RWPE2 (cell line): ENCODE measurements at regions not wholly inside any gene's neighbourhood (a gene's known extent, or its start where the extent isn't known, plus 50 kb on each side); places are given as distances from the start of the nearest gene placed in this dataset.
"Not testable (repeated sequence)": the region's sequence is repeated elsewhere in the genome, so short reads cannot be mapped to it uniquely, and the experiment has no call there.

ENCODE experiments used
- ATAC-seq: fragments of 200-7000 bp; cut with Tn5 transposase; 3 replicates; pipeline ENCODE4 v1.9.1; 2021; ENCODE audit warnings: low read depth
- DNase-seq: peaks from one replicate; pipeline ENCODE4 v3.0.0-alpha.2; 2020; ENCODE audit warnings: low spot score
- H3K27ac ChIP-seq: fragments of 450-650 bp; 2 replicates; pipeline ENCODE4 v1.5.1; 2017; ENCODE audit warnings: mild to moderate bottlenecking; ENCODE audit not compliant: poor library complexity, severe bottlenecking
- H3K27me3 ChIP-seq: fragments of 250-450 bp; sonication (Bioruptor Pico); 2 replicates; pipeline ENCODE4 v1.5.1; 2021; ENCODE audit warnings: mild to moderate bottlenecking, moderate library complexity; ENCODE audit not compliant: insufficient read depth, poor library complexity, severe bottlenecking
- H3K36me3 ChIP-seq: fragments of 250-450 bp; sonication (Bioruptor Pico); 2 replicates; pipeline ENCODE4 v1.5.1; 2020; ENCODE audit warnings: low read depth, mild to moderate bottlenecking, moderate library complexity
- H3K4me1 ChIP-seq: fragments of 250-450 bp; sonication (Bioruptor Pico); 2 replicates; pipeline ENCODE4 v1.5.1; 2021; ENCODE audit warnings: mild to moderate bottlenecking, moderate library complexity; ENCODE audit not compliant: insufficient read depth, poor library complexity, severe bottlenecking
- H3K4me3 ChIP-seq: fragments of 250-450 bp; sonication (Bioruptor Pico); 2 replicates; pipeline ENCODE4 v1.5.1; 2021; ENCODE audit warnings: mild to moderate bottlenecking, moderate library complexity; ENCODE audit not compliant: severe bottlenecking
- H3K9me3 ChIP-seq: fragments of 250-450 bp; sonication (Bioruptor Pico); 2 replicates; pipeline ENCODE4 v1.5.1; 2021; ENCODE audit warnings: mild to moderate bottlenecking, moderate library complexity; ENCODE audit not compliant: severe bottlenecking
- CTCF ChIP-seq: fragments of 450-650 bp; IDR thresholded peaks from one replicate; pipeline ENCODE4 v1.5.1; 2017; ENCODE audit warnings: mild to moderate bottlenecking, moderate library complexity; ENCODE audit not compliant: poor library complexity, severe bottlenecking

GRCh38 chr9:3647652-3648051, 121.9 kb upstream of the RFX3 start:
- no peak overlapping the region for H3K27ac ChIP-seq
- H3K9me3 ChIP-seq, result no peaks in the 10 kb centered on the region
- no peaks in the 10 kb centered on the region for H3K36me3 ChIP-seq
- no peak overlapping the region for H3K4me3 ChIP-seq
- no peaks in the 10 kb centered on the region for H3K27me3 ChIP-seq
- no peaks in the 10 kb centered on the region for H3K4me1 ChIP-seq
- ATAC-seq (no peak), DNase-seq (no peak)
- no peak for TF ChIP-seq CTCF

- DNase-seq (no peak), ATAC-seq (no peak)
- no peak for TF ChIP-seq CTCF
- Histone ChIP-seq H3K9me3 (no peaks in the 10 kb centered on the region), H3K4me1 (no peaks in the 10 kb centered on the region), H3K4me3 (no peak overlapping the region), H3K27ac (no peak overlapping the region), H3K36me3 (no peaks in the 10 kb centered on the region), H3K27me3 (no peaks in the 10 kb centered on the region)
Observed at GRCh38 chr9:3646226-3646625, 120.4 kb upstream of the RFX3 start.

GRCh38 chr9:3642075-3642474, 116.3 kb upstream of the RFX3 start:
- not testable (repeated sequence) for H3K27me3 ChIP-seq, ATAC-seq, DNase-seq, H3K4me3 ChIP-seq, H3K27ac ChIP-seq, H3K4me1 ChIP-seq, H3K36me3 ChIP-seq, H3K9me3 ChIP-seq

DNA sequence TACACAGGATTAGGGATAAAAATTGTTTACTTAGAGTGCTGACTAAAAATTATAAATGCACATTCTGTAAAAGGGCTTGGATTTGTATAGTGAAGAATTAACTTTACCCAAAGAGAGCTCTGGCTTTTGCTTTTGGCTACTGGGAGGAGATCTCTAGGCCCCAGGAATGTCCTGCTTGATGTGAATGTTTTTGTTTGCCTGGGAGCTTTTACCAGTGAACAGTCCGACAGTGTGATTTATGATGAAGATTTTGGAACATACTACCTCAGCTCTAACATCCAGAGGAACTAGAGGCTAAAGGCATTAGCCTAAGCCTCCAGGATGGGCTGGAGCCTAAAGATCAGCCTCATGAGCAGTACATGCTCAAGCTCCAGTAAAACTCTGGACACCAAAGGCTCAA, 103.7 kb upstream of the RFX3 start:
- no peak for DNase-seq
- no peak for ATAC-seq
- TF ChIP-seq CTCF, result no peak
- H3K4me3 ChIP-seq, result no peak overlapping the region
- H3K27ac ChIP-seq, result no peak overlapping the region
- no peaks in the 10 kb centered on the region for H3K36me3 ChIP-seq
- H3K9me3 ChIP-seq, result no peaks in the 10 kb centered on the region
- H3K4me1 ChIP-seq, result no peaks in the 10 kb centered on the region
- no peaks in the 10 kb centered on the region for H3K27me3 ChIP-seq

- Histone ChIP-seq H3K4me1 (no peaks in the 10 kb centered on the region), H3K9me3 (no peaks in the 10 kb centered on the region), H3K4me3 (no peak overlapping the region), H3K27ac (no peak overlapping the region), H3K27me3 (no peaks in the 10 kb centered on the region), H3K36me3 (no peaks in the 10 kb centered on the region)
- no peak for TF ChIP-seq CTCF
- DNase-seq (no peak), ATAC-seq (no peak)
Observed at GRCh38 chr9:3628239-3628638, 102.4 kb upstream of the RFX3 start.
